ENCODE measurements at regions not wholly inside any gene's neighbourhood (a gene's known extent, or its start where the extent isn't known, plus 50 kb on each side); places are given as distances from the start of the nearest gene placed in this dataset.
"Not testable (repeated sequence)": the region's sequence is repeated elsewhere in the genome, so short reads cannot be mapped to it uniquely, and the experiment has no call there.

DNA sequence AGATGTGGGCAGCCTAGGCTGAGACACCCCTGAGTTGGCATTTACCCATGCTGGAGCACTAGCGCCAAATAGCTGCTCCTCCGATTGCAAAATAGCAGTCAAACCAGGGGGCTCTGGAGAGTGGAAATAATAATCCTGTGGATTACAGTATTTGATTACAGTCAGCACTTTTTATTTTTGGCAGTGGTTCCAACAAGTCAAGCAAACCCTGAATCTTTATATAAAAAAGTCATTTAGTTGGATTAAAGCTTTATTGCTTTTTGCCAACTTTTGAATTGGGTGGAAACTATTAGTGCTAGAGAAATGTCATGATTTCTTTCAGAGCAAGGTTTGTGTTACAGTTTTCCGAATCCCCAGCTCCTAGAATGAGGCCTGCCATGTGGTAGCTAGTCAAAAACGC is 99.3 kb upstream of the FAM20A start:
- no peak for DNase-seq (ENCODE audit: low read depth in 3 of 3)

- DNase-seq (ENCODE audit: low read depth in 3 of 3) = no peak
Observed at GRCh38 chr17:68699936-68700335, 98.8 kb upstream of the FAM20A start.

DNA sequence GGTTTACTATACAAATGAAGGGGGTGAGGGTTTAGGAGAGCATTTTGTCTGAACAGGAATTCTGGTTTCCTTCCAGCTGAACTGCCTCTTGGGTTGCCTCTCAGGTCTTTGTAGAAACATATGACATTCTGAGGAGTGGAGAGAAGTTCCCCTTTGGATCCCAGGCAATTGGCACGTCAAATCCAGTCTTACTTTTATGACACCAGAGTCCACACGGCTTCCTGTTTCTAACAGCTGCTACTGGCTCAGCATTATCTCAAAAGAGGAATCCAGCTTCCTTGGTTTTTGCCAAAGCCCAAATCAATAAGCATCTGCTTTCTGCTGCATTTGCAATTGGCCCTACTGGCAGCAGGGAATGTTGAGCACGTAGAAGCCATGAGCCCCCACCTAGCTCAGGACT is 97.6 kb upstream of the FAM20A start:
- DNase-seq (ENCODE audit: low read depth in 3 of 3) = no peak

- DNase-seq (ENCODE audit: low read depth in 3 of 3) = no peak
Observed at GRCh38 chr17:68697850-68698361, 96.7 kb upstream of the FAM20A start.

DNA sequence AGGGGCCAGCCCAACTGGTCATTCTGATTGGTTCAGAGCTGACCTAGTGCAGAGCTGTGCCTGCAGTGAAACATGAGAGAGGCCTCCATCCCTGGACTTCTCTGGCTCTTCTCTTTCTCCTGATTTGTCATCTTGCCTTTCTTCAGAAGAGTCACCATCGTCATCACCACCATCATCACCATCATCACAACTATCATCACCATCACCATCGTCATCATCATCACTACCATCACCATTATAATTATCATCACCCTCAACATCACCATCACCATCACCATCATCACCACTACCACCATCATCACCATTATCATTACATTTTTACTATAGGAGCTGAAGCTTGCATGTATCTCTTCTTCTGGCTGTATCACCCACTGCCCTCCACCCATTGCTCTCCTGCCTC is 94.5 kb upstream of the FAM20A start:
- no peak for DNase-seq (ENCODE audit: low read depth in 3 of 3)

- DNase-seq (ENCODE audit: low read depth in 3 of 3) = no peak
Observed at GRCh38 chr17:68694791-68695485, 93.8 kb upstream of the FAM20A start.

- DNase-seq (ENCODE audit: low read depth in 3 of 3) = no peak
Observed at GRCh38 chr17:68693896-68694295, 92.7 kb upstream of the FAM20A start.

DNA sequence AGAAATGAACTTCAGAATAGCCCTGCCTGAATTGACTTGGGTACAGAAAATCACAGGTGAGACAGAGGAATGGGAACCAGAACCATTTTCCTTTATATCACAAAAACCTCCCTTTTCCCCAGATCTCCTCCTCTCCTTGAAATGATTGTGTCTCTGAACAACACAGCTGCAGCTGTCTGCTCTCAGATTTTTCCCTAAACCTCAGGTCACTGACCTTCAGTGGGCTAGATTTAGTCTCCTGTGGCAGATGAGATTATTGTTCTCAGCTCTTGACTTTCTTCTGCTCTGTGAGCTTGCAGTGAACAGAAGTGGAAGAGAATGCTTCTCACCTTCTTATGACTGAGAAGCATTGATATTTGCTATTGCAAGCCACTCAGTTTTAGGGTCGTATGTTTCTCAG is 92.3 kb upstream of the FAM20A start:
- no peak for DNase-seq (ENCODE audit: low read depth in 3 of 3)

DNA sequence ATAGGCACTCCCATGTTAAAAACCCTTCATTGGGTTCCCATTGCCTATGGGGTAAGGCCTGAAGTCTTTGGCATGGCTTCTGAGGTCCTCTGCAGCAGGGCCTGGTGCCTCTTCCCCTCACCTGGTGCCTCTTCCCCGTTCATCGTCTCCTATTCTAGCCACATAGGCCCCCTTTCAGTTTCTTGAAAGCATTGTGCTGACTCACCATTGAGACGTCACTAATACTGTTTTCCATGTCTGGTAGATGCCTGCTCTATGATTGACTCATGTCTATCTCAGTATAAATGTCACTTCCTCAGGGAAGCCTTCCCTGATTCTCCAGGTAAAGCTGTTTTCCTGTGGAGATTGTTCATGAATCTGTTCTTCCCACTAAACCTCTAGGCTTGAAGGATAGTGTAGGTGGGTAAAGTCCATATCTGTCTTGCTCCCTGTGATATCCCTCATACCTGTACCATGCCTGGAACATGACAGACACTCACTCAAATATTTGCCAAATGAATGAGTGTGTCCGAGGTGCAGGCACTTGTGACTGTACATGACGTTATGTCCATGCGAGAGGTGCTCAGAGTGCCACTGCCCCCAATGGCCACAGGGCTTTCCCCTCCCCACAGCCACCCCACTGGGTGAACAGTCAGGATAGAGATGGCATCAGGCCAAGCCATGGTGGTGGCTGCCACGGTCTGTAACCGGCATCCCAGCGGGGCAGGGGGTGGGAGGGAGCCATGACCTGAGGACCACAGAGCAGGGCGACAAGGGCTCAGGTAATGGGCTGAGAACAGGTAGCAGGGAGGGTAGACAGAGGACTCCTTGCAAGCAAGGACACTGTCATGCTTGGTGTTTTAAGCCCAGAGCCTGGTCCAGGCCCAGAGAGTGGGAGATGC is 85.2 kb upstream of the FAM20A start:
- DNase-seq (ENCODE audit: low read depth in 3 of 3) = no peak

GRCh38 chr17:68684949-68685357 is 83.8 kb upstream of the FAM20A start:
- no peak for DNase-seq (ENCODE audit: low read depth in 3 of 3)

DNA sequence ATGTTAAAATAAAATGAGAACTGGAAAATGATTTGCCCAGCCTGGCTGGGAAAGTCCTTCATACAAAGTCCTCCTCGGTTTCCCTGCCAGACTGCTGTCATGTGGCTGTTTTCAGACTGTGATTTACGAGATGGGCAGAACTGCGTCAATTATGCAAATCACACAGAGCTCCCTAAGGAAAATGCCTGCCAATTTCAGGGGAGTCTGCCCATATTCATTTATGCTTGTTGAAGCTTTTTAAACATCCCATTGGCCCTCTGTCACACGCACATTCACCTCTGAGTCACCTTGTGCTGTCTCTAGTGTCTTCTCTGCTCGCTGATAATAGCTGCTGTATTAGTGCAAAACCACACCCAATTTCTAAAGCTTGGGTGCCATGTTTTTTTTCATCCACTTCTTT is 81.7 kb upstream of the FAM20A start:
- no peak for DNase-seq (ENCODE audit: low read depth in 3 of 3)

DNA sequence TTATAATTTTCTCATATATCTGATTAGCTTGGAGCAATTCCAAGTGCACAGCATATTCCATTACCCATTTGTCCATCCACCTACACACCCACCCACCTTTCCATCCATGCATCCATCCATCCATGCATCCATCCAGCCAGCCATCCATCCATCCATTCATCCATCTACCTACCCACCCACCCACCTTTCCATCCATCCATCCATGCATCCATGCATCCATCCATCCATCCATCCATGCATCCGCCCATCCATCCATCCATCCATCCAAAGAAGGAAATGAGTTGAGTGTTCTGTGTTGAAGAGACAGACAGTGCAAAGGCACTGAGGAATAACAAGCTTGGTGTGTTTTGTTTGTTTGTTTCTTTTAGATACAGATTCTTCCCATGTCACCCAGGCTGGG is 78.7 kb upstream of the FAM20A start:
- DNase-seq (ENCODE audit: low read depth in 3 of 3) = no peak

- DNase-seq (ENCODE audit: low read depth in 3 of 3) = no peak
Observed at GRCh38 chr17:68676856-68677255, 75.7 kb upstream of the FAM20A start.

- no peak for DNase-seq (ENCODE audit: low read depth in 3 of 3)
Observed at GRCh38 chr17:68675723-68676122, 74.6 kb upstream of the FAM20A start.

GRCh38 chr17:68674029-68674925 is 73.1 kb upstream of the FAM20A start:
- no peak for DNase-seq (ENCODE audit: low read depth in 3 of 3)

DNA sequence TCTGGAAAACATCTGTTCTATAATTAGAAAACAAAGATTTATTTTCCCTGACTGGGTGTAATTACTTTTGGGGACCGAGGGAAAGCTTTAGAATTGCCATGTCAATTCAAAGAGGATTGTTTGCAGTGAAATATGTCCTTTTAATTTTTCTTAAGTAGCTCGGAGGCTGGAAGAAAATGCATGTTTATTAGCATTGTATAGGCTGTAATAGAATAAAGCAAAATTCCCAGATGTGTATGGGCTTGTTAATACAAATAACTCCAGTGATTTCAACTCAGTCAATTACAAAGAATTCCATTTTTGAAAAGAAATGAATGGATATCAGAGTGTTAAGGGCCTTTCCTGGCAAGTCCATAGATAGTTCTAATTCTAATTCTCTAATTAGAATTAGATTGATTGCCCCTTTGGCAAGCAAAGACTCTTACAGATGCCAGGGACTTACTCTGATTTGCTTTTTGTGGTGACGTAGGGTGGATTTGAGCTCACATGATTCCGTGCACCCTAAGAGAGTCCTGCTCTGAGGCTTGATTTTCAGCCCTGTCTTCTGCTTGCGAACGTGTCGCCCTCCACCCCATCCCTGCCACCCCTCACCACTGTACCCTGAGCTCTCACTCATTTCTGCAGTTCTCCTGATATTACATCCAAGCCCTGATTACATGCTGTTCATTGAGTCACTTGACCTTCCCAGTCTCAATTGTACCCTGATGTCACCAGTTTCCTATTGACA is 70.0 kb upstream of the FAM20A start:
- DNase-seq (ENCODE audit: low read depth in 3 of 3) = no peak

DNA sequence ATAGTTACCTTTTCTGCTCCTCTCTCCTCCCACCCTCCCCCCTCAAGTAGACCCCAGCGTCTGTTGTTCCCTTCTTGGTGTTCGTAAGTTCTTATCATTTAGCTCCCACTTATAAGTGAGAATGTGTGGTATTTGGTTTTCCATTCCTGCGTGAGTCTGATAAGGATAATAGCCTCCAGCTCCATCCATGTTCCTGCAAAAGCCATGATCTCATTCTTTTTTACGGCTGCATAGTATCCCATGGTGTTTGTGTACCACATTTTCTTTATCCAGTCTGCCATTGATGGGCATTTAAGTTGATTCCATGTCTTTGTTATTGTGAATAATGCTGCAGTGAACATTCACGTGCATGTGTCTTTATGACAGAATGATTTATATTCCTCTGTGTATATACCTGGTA is 65.3 kb upstream of the FAM20A start:
- DNase-seq (ENCODE audit: low read depth in 3 of 3) = not testable (repeated sequence)

DNA sequence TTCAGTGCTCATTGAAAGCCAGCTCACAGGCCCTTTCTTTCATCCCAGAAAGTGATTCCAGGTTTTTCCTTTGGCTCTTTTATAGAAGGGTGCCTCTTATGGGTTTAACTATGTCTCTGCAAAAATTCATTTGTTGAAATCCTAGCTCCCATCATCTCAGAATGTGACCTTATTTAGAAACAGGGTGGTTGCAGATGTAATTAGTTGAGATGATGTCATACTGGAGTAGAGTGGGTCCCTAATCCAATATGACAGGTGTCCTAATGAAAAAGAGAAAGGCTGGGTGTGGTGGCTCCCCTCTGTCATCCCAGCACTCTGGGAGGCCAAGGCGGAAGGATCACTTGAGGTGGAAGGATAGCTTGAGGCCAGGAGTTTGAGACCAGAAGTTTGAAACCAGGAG is 64.2 kb upstream of the FAM20A start:
- no peak for DNase-seq (ENCODE audit: low read depth in 3 of 3)

DNA sequence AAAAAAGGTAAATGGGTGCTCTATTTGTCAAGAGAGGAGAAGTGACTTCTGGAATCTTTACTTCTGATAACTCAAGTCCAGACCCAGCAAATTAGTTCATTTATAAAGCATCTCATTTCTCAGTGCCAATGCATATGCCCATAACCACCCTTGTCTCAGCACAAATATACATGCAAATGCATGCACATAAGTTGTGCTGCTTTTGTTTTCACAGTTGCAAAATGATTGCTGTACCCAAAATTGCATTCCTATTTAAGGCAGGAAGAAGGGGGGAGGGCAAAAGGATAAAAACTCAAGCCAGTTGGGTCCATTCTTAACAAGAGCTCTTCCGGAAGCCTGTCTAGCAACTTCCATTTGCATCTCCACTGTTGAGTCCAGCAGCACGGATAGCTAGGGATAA is 61.3 kb upstream of the FAM20A start:
- no peak for DNase-seq (ENCODE audit: low read depth in 3 of 3)

DNA sequence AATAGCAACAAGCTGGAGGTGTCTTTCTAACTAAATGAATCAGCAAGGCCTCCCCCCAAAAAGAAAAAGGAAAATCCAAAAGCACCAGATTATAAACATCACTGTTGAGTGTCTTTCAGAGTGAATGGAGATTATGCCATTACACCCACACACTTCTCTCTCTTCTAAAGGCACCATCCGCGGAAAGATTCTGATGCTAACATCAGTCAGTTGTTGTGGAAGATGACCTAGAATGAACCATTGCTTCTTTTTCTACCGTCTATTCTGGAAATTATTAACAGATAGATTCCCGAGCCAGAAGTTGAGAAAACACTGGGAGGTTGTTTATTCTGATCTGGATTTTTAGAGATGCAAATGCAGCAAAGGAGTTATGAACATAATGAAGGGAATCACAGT is 60.9 kb upstream of the FAM20A start:
- no peak for DNase-seq (ENCODE audit: low read depth in 3 of 3)

DNA sequence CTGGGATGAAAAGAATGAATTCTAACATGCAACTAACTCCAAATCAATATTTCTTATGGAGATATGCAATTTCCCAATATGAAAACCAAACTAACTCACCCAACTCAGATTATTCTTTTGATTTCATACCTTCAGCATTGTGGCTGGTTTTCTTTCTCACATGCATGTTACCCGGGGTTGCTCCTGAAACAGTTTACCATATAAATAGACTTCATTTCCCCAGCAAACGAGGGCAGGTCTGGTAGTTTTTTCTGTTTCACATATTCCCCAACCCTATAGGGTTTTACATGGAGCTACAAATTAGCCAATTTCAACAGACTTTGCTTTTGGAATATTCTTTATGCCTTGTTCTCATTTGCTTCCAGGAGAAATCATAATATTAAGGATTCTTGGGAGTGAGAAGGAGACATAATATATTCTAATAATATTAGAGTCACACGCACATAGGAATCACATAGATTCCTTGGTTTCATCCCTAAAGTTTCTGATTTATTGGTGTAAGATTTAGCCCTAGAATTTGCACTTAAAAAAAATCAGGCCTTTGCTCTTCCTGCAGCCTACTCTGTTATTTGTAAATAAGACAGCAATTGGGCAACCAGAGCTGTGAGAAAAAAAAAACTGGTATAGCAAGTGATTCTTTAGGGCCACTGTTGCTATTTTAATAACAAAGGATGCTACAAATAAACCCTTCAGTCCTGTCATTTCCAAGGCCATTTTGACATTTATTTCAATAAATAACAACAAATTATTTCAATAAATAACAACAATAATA is 60.3 kb upstream of the FAM20A start:
- DNase-seq (ENCODE audit: low read depth in 3 of 3) = no peak

Data from stimulated activated CD4-positive, alpha-beta T cell treated with anti-CD3 and anti-CD28 coated beads, TNF-alpha, amount 100 ng/mL, for 48 hours (primary cell).